ENCODE measurements at regions not wholly inside any gene's neighbourhood (a gene's known extent, or its start where the extent isn't known, plus 50 kb on each side); places are given as distances from the start of the nearest gene placed in this dataset.

DNA sequence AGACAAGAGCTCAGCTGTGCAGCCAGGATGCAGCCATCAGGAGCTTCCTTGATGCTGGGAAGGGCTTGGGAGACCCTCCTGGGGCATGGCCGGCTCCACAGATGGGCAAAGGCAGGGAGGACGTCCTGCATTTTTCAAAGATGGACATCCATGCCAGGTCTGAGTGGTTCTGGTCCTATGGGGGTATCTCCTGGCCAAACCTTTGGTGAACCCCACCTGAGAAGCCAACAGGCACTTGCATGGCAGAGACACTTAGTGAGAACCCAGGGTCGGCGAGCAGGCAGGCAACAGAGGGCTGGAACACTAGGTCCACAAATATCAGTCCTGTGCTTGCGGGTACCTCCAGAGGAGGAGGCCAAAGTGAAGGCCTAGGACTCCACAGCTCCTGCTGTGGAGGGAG lies 70.0 kb downstream of the KCTD15 start:
- TF ChIP-seq TAF1 (conservative IDR thresholded peaks at IDR 0.05) = no peak
- TF ChIP-seq YY1 (IDR thresholded peaks at IDR 0.05) = no peak
- no peak for TF ChIP-seq RAD21 (IDR thresholded peaks at IDR 0.05)
- no peak for TF ChIP-seq GABPA (IDR thresholded peaks at IDR 0.05 in 1 of 2, conservative IDR thresholded peaks at IDR 0.05 in 1 of 2)
- no peak for TF ChIP-seq JUND (IDR thresholded peaks at IDR 0.05)
- no peak for TF ChIP-seq EGR1 (IDR thresholded peaks at IDR 0.05; ENCODE audit: low read depth in 2 of 2)
- TF ChIP-seq, protein P1, sequence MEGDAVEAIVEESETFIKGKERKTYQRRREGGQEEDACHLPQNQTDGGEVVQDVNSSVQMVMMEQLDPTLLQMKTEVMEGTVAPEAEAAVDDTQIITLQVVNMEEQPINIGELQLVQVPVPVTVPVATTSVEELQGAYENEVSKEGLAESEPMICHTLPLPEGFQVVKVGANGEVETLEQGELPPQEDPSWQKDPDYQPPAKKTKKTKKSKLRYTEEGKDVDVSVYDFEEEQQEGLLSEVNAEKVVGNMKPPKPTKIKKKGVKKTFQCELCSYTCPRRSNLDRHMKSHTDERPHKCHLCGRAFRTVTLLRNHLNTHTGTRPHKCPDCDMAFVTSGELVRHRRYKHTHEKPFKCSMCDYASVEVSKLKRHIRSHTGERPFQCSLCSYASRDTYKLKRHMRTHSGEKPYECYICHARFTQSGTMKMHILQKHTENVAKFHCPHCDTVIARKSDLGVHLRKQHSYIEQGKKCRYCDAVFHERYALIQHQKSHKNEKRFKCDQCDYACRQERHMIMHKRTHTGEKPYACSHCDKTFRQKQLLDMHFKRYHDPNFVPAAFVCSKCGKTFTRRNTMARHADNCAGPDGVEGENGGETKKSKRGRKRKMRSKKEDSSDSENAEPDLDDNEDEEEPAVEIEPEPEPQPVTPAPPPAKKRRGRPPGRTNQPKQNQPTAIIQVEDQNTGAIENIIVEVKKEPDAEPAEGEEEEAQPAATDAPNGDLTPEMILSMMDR (IDR thresholded peaks at IDR 0.05; ENCODE audit: low read depth, low read length, missing input control) = no peak
- TF ChIP-seq RXRA (IDR thresholded peaks at IDR 0.05) = no peak
- no peak for TF ChIP-seq SP1 (IDR thresholded peaks at IDR 0.05)
- TF ChIP-seq FOXA2 (IDR thresholded peaks at IDR 0.05) = no peak
- TF ChIP-seq HNF4G (IDR thresholded peaks at IDR 0.05) = no peak
- TF ChIP-seq, protein P2, sequence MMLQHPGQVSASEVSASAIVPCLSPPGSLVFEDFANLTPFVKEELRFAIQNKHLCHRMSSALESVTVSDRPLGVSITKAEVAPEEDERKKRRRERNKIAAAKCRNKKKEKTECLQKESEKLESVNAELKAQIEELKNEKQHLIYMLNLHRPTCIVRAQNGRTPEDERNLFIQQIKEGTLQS (IDR thresholded peaks at IDR 0.05) = no peak
- TF ChIP-seq, protein P3, sequence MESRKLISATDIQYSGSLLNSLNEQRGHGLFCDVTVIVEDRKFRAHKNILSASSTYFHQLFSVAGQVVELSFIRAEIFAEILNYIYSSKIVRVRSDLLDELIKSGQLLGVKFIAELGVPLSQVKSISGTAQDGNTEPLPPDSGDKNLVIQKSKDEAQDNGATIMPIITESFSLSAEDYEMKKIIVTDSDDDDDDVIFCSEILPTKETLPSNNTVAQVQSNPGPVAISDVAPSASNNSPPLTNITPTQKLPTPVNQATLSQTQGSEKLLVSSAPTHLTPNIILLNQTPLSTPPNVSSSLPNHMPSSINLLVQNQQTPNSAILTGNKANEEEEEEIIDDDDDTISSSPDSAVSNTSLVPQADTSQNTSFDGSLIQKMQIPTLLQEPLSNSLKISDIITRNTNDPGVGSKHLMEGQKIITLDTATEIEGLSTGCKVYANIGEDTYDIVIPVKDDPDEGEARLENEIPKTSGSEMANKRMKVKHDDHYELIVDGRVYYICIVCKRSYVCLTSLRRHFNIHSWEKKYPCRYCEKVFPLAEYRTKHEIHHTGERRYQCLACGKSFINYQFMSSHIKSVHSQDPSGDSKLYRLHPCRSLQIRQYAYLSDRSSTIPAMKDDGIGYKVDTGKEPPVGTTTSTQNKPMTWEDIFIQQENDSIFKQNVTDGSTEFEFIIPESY (IDR thresholded peaks at IDR 0.05) = no peak
- TF ChIP-seq NR2F2 (IDR thresholded peaks at IDR 0.05) = no peak
- no peak for TF ChIP-seq HNF4A (conservative IDR thresholded peaks at IDR 0.05)
- TF ChIP-seq, protein P4, sequence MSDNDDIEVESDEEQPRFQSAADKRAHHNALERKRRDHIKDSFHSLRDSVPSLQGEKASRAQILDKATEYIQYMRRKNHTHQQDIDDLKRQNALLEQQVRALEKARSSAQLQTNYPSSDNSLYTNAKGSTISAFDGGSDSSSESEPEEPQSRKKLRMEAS (IDR thresholded peaks at IDR 0.05) = no peak
- no peak for TF ChIP-seq FOXA1 (IDR thresholded peaks at IDR 0.05)
- TF ChIP-seq, protein P5, sequence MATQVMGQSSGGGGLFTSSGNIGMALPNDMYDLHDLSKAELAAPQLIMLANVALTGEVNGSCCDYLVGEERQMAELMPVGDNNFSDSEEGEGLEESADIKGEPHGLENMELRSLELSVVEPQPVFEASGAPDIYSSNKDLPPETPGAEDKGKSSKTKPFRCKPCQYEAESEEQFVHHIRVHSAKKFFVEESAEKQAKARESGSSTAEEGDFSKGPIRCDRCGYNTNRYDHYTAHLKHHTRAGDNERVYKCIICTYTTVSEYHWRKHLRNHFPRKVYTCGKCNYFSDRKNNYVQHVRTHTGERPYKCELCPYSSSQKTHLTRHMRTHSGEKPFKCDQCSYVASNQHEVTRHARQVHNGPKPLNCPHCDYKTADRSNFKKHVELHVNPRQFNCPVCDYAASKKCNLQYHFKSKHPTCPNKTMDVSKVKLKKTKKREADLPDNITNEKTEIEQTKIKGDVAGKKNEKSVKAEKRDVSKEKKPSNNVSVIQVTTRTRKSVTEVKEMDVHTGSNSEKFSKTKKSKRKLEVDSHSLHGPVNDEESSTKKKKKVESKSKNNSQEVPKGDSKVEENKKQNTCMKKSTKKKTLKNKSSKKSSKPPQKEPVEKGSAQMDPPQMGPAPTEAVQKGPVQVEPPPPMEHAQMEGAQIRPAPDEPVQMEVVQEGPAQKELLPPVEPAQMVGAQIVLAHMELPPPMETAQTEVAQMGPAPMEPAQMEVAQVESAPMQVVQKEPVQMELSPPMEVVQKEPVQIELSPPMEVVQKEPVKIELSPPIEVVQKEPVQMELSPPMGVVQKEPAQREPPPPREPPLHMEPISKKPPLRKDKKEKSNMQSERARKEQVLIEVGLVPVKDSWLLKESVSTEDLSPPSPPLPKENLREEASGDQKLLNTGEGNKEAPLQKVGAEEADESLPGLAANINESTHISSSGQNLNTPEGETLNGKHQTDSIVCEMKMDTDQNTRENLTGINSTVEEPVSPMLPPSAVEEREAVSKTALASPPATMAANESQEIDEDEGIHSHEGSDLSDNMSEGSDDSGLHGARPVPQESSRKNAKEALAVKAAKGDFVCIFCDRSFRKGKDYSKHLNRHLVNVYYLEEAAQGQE (IDR thresholded peaks at IDR 0.05) = no peak
- WGBS = 65% methylated on average over 5 of the region's 5 CpGs
- no peak overlapping the region for H3K9ac ChIP-seq (ENCODE audit: low read depth in 1 of 2, low read length in 2 of 2)

More for the DNA sequence above, 70.0 kb downstream of the KCTD15 start:
- Histone ChIP-seq H3K4me3 (ENCODE audit: low read depth in 1 of 3, low read length in 3 of 3) (no peak overlapping the region), H3K4me1 (ENCODE audit: control insufficient read depth in 4 of 4, insufficient read depth in 4 of 4, low read length in 3 of 4) (no peaks in the 10 kb centered on the region), H3K27me3 (ENCODE audit: control insufficient read depth in 4 of 4, insufficient read depth in 4 of 4, low read length in 3 of 4) (peaks cover 0 to 4% (median 0%) of the 10 kb centered on the region in 4 donors), H3K9me3 (ENCODE audit: control insufficient read depth in 4 of 4, low read length in 3 of 4) (no peaks in the 10 kb centered on the region), H3K36me3 (ENCODE audit: control insufficient read depth in 4 of 4, insufficient read depth in 3 of 4, low read depth in 1 of 4, low read length in 3 of 4) (no peaks in the 10 kb centered on the region), H3K27ac (ENCODE audit: low read depth in 1 of 2, low read length in 2 of 2) (no peak overlapping the region)
- DNase-seq (ENCODE audit: low spot score) = no peak

All from liver (tissue), 8 donors.